ENCODE measurements at regions not wholly inside any gene's neighbourhood (a gene's known extent, or its start where the extent isn't known, plus 50 kb on each side); places are given as distances from the start of the nearest gene placed in this dataset.

GRCh38 chr12:93050748-93051081, 121.6 kb upstream of the EEA1 start:
- TF ChIP-seq, protein P1, sequence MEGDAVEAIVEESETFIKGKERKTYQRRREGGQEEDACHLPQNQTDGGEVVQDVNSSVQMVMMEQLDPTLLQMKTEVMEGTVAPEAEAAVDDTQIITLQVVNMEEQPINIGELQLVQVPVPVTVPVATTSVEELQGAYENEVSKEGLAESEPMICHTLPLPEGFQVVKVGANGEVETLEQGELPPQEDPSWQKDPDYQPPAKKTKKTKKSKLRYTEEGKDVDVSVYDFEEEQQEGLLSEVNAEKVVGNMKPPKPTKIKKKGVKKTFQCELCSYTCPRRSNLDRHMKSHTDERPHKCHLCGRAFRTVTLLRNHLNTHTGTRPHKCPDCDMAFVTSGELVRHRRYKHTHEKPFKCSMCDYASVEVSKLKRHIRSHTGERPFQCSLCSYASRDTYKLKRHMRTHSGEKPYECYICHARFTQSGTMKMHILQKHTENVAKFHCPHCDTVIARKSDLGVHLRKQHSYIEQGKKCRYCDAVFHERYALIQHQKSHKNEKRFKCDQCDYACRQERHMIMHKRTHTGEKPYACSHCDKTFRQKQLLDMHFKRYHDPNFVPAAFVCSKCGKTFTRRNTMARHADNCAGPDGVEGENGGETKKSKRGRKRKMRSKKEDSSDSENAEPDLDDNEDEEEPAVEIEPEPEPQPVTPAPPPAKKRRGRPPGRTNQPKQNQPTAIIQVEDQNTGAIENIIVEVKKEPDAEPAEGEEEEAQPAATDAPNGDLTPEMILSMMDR (conservative IDR thresholded peaks at IDR 0.05; ENCODE audit: low read length): no peak
- no peak for TF ChIP-seq EZH2phosphoT487 (IDR thresholded peaks at IDR 0.05; ENCODE audit: borderline replicate concordance)
